Activated T-helper 1 cell treated with Interleukin-2 at 50 U/mL for 16 hours (primary cell): ENCODE measurements at regions not wholly inside any gene's neighbourhood (a gene's known extent, or its start where the extent isn't known, plus 50 kb on each side); places are given as distances from the start of the nearest gene placed in this dataset.

Source experiments
- DNase-seq: peaks from one replicate; pipeline ENCODE4 v3.0.0-alpha.2; 2020; ENCODE audit warnings: low read depth

GRCh38 chr2:145265244-145265643 lies 745.3 kb upstream of the ZEB2 start:
- DNase-seq = no peak

GRCh38 chr2:145260674-145261073 lies 740.8 kb upstream of the ZEB2 start:
- no peak for DNase-seq

- no peak for DNase-seq
Measured at GRCh38 chr2:145260081-145260480, 740.2 kb upstream of the ZEB2 start.

GRCh38 chr2:145258903-145259579 lies 739.1 kb upstream of the ZEB2 start:
- DNase-seq = no peak

GRCh38 chr2:145257931-145258330 lies 738.0 kb upstream of the ZEB2 start:
- no peak for DNase-seq

GRCh38 chr2:145256551-145256950 lies 736.6 kb upstream of the ZEB2 start:
- no peak for DNase-seq

GRCh38 chr2:145254291-145254690 lies 734.4 kb upstream of the ZEB2 start:
- no peak for DNase-seq

- DNase-seq = no peak
Measured at GRCh38 chr2:145253492-145253891, 733.6 kb upstream of the ZEB2 start.

- no peak for DNase-seq
Measured at GRCh38 chr2:145245268-145245870, 725.5 kb upstream of the ZEB2 start.

GRCh38 chr2:145235312-145235711 lies 715.4 kb upstream of the ZEB2 start:
- no peak for DNase-seq

GRCh38 chr2:145230546-145230945 lies 710.6 kb upstream of the ZEB2 start:
- DNase-seq = no peak

GRCh38 chr2:145228506-145228905 lies 708.6 kb upstream of the ZEB2 start:
- DNase-seq = no peak

- DNase-seq = no peak
Measured at GRCh38 chr2:145226901-145227300, 707.0 kb upstream of the ZEB2 start.

- no peak for DNase-seq
Measured at GRCh38 chr2:145221516-145221915, 701.6 kb upstream of the ZEB2 start.

GRCh38 chr2:145221032-145221431 lies 701.1 kb upstream of the ZEB2 start:
- no peak for DNase-seq

- DNase-seq = no peak
Measured at GRCh38 chr2:145220496-145220895, 700.6 kb upstream of the ZEB2 start.

- no peak for DNase-seq
Measured at GRCh38 chr2:145207884-145208283, 688.0 kb upstream of the ZEB2 start.

GRCh38 chr2:145206496-145207281 lies 686.8 kb upstream of the ZEB2 start:
- no peak for DNase-seq

GRCh38 chr2:145203891-145204290 lies 684.0 kb upstream of the ZEB2 start:
- DNase-seq = no peak

- no peak for DNase-seq
Measured at GRCh38 chr2:145199827-145200706, 680.1 kb upstream of the ZEB2 start.

GRCh38 chr2:145199042-145199441 lies 679.1 kb upstream of the ZEB2 start:
- no peak for DNase-seq

GRCh38 chr2:145198555-145198954 lies 678.6 kb upstream of the ZEB2 start:
- no peak for DNase-seq
